ENCODE measurements at regions not wholly inside any gene's neighbourhood (a gene's known extent, or its start where the extent isn't known, plus 50 kb on each side); places are given as distances from the start of the nearest gene placed in this dataset.
"Not testable (repeated sequence)": the region's sequence is repeated elsewhere in the genome, so short reads cannot be mapped to it uniquely, and the experiment has no call there.

GRCh38 chr2:39487398-39488250, 50.5 kb upstream of the MAP4K3 start:
- DNase-seq = no peak

- DNase-seq = no peak
These were observed 51.4 kb upstream of the MAP4K3 start for GRCh38 chr2:39488450-39488849.

- DNase-seq = no peak
These were observed 53.5 kb upstream of the MAP4K3 start for GRCh38 chr2:39490586-39490985.

- no peak for DNase-seq
These were observed 54.6 kb upstream of the MAP4K3 start for GRCh38 chr2:39491653-39492052.

GRCh38 chr2:39492095-39492590, 55.1 kb upstream of the MAP4K3 start:
- no peak for DNase-seq

- DNase-seq = no peak
These were observed 55.6 kb upstream of the MAP4K3 start for GRCh38 chr2:39492716-39493115.

GRCh38 chr2:39494784-39495251, 57.7 kb upstream of the MAP4K3 start:
- no peak for DNase-seq

GRCh38 chr2:39497082-39497801, 60.2 kb upstream of the MAP4K3 start:
- DNase-seq = no peak

GRCh38 chr2:39498176-39498575, 61.1 kb upstream of the MAP4K3 start:
- not testable (repeated sequence) for DNase-seq

GRCh38 chr2:39498786-39499185, 61.7 kb upstream of the MAP4K3 start:
- DNase-seq = no peak

GRCh38 chr2:39499336-39499735, 62.3 kb upstream of the MAP4K3 start:
- DNase-seq = no peak

- DNase-seq = no peak
These were observed 64.3 kb upstream of the MAP4K3 start for GRCh38 chr2:39501412-39501811.

- DNase-seq = no peak
These were observed 66.2 kb upstream of the MAP4K3 start for GRCh38 chr2:39503277-39503676.

- no peak for DNase-seq
These were observed 67.8 kb upstream of the MAP4K3 start for GRCh38 chr2:39504790-39505335.

GRCh38 chr2:39506215-39506614, 69.1 kb upstream of the MAP4K3 start:
- no peak for DNase-seq

GRCh38 chr2:39508198-39508597, 71.1 kb upstream of the MAP4K3 start:
- no peak for DNase-seq

- no peak for DNase-seq
These were observed 73.1 kb upstream of the MAP4K3 start for GRCh38 chr2:39510140-39510539.

GRCh38 chr2:39511219-39511604, 74.1 kb upstream of the MAP4K3 start:
- DNase-seq = peak in 1 of 14 donors; percentile 45

GRCh38 chr2:39511605-39512433, 74.7 kb upstream of the MAP4K3 start:
- DNase-seq = peak in 1 of 14 donors; percentile 32

GRCh38 chr2:39512434-39512935, 75.4 kb upstream of the MAP4K3 start:
- DNase-seq = peak in 1 of 14 donors; percentile 45

- no peak for DNase-seq
These were observed 75.9 kb upstream of the MAP4K3 start for GRCh38 chr2:39512941-39513340.

- DNase-seq = peak in 8 of 14 donors; percentile 19 to 44 (median 29)
These were observed 76.6 kb upstream of the MAP4K3 start for GRCh38 chr2:39513641-39514094.
